Keratinocyte (primary cell): ENCODE measurements at regions not wholly inside any gene's neighbourhood (a gene's known extent, or its start where the extent isn't known, plus 50 kb on each side); places are given as distances from the start of the nearest gene placed in this dataset.

Experiments
- EZH2 ChIP-seq: IDR thresholded peaks from one replicate; pipeline ENCODE4 v1.6.1; 2012; ENCODE audit warnings: inconsistent platforms, mild to moderate bottlenecking, low read length, moderate library complexity
- TF ChIP-seq, protein P1 (sequence below), 3 experiments: IDR thresholded peaks in 1 of 3; conservative IDR thresholded peaks in 1 of 3; optimal IDR thresholded peaks in 1 of 3; 2 replicates in 2 of 3; 3 replicates in 1 of 3; pipeline versions ENCODE3 to v1.5.1; 2011; ENCODE audit warnings: low read length in 3 of 3, mild to moderate bottlenecking in 3 of 3, moderate library complexity in 2 of 3, control low read depth in 1 of 3, inconsistent platforms in 1 of 3; ENCODE audit not compliant: insufficient read depth in 2 of 3; ENCODE audit errors: extremely low read depth in 1 of 3

GRCh38 chr13:59488436-59488835 lies 675.3 kb downstream of the DIAPH3 start:
- TF ChIP-seq, protein P1, sequence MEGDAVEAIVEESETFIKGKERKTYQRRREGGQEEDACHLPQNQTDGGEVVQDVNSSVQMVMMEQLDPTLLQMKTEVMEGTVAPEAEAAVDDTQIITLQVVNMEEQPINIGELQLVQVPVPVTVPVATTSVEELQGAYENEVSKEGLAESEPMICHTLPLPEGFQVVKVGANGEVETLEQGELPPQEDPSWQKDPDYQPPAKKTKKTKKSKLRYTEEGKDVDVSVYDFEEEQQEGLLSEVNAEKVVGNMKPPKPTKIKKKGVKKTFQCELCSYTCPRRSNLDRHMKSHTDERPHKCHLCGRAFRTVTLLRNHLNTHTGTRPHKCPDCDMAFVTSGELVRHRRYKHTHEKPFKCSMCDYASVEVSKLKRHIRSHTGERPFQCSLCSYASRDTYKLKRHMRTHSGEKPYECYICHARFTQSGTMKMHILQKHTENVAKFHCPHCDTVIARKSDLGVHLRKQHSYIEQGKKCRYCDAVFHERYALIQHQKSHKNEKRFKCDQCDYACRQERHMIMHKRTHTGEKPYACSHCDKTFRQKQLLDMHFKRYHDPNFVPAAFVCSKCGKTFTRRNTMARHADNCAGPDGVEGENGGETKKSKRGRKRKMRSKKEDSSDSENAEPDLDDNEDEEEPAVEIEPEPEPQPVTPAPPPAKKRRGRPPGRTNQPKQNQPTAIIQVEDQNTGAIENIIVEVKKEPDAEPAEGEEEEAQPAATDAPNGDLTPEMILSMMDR (optimal IDR thresholded peaks at IDR 0.05 in 1 of 3, IDR thresholded peaks at IDR 0.05 in 1 of 3, conservative IDR thresholded peaks at IDR 0.05 in 1 of 3; ENCODE audit: extremely low read depth in 1 of 3, insufficient read depth in 2 of 3, low read length in 3 of 3) = no peak
- TF ChIP-seq EZH2 = no peak
